Activated CD8-positive, alpha-beta memory T cell treated with anti-CD3 and anti-CD28 coated beads for 24 hours (primary cell): ENCODE measurements at regions not wholly inside any gene's neighbourhood (a gene's known extent, or its start where the extent isn't known, plus 50 kb on each side); places are given as distances from the start of the nearest gene placed in this dataset.

Source experiments
- DNase-seq: peaks from one replicate; pipeline ENCODE4 v3.0.0-alpha.2; 2020

DNA sequence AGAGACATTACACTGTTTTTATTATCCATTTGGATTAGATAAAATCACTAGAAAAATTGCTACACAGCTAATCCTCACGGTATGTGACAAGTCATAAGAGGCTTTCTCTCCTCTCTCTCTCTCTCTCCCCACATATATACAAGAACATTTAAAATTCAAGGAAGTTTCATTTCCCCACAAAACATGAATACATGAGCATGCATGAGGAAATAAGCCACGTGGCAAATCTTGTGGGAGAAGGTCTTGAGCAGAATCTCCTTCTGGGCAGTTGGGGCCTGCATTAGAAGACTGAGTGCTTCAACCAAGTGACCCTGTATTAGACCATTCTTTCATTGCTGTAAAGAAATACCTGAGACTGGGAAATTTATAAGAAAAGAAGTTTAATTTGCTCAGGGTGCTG, 1313.1 kb downstream of the MRPL39 start:
- no peak for DNase-seq

DNA sequence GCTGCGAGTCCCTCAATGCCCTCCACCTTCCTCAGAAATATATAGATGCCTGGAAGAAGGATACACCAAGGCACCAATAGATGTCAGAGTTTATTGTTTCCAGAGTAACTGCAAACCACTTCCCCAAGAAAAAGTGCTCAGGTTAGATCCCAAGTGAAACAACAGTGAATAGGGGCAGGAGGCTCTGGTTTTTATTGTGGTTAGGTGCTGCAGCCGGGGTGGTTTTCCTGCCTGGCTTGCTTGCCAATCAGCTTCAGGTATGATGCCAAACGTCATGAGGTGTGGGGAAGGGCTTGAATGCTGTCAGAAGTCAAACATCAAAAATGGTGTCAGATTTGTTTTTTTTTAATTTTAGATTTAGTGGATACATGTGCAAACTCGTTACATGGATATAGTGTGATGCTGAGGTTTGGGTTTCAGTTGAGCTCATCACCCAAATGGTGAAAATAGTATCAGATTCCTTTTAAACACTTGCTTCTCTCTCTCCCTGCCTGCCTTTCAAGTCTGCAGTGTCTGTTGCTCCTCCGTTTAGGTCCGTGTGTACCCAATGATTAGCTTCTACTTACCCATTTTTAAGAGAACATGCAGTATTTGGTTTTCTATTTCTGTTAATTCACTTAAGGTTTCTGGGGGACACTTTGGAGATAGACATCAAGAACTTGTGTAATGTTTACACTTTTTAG, 1317.0 kb downstream of the MRPL39 start:
- DNase-seq = peak; percentile 60

DNA sequence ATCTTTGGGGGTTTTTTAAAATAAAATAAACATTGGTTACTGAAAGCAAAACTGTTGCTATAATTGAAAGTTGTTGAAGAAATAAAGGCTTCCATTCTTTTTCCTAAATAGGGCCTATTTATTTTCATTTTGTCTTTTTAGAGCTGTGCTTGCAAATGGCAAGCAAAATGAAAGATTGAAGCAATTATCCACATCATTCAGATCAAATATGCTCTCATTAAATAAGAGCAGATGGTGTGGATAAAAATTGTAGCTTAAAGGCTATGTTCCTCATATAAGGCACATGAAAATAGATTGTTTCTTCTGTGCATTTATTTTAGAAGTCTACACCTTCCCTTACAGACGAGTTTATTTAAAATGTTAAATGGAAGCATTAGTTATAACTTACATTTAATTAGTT, 1317.7 kb downstream of the MRPL39 start:
- no peak for DNase-seq

DNA sequence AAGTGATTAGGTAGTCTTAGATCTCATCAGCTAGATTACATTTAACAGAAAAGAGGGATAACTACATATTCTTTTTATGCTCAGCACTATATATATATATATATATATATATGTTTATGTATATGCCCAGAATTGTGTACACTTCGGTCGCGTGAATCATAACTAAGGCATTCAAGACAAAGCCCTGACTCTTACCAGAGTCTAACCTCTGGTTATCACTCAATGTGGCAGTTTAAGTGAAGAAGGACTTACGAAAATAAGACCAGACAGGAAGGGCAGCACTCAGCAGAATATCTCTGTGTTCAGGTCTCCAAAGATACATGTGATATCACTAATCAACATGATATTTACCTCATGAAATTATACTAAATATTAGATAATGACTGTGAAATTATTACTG, 1326.7 kb downstream of the MRPL39 start:
- no peak for DNase-seq

DNA sequence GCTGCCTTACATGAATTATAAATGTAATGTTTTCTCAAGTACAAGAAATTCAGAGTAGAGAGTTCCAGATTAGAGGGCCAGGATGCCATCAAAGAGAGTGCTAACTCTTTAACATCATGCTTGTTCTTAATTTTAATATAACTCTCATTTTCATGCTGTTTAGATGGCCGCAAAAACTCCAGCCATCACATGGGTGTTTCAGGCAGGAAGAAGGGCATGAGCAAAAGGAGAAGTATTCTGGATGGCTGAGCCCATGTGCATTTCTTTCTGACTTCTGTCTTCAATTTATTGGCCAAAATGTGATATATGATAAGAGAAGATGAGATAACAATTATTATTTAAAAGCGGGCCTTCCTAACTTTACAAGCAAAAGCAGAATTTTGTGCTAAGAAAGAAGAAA, 1328.6 kb downstream of the MRPL39 start:
- DNase-seq = no peak

DNA sequence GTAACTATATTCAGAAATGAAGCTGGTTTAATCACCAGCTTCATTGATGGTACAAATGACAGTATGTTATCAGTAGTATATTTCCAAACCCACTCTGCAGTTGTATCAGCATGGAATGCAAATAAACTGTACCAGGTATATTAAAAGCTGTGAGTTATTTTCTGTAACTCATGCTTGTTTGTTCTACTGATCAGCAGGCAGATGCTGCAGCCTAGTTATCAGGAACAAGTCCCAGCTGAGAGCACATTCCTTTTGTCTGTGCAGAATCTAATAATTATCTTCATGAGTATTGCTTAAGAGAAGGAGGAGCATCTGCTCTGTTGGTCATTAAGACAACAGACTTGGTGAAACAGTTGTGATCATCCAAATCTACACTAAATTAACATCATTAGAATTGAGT, 1331.1 kb downstream of the MRPL39 start:
- DNase-seq = no peak

DNA sequence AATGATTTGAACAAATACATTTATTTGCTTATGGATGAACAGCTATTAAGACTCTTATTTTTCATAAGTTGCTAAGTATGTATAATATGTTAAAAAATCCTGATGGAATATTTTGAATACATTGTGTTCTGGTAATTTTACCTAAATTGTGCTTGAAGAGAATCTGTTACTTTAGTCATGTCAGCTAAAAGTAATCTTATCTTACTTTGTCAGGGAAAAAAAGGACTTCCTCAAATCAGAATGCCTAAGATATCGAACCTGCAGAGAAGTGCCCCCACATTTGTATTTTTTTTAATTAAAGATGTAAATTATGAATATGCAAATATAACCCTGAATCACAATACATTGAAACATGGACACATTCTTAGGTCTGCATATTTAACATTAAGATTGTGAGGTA, 1331.7 kb downstream of the MRPL39 start:
- DNase-seq = no peak

DNA sequence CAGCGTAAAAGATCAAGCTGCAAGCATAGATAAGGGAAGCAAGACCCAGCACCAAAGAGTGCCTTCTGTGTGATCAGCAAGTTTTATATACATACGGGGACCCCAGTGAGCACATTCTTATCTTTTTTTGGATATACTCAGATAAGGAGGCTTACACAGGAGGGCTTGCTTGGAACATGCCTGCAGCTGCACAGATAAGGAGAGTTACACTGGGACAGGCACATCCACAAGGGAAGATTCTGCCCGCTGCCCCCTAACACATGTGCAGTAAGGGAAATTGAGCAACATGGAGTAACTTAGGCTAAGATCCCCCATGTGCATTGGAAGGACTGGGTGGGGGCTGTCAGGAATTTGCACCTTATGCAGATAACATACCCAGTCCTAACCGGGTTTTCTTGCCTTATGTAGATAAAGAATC, 1334.8 kb downstream of the MRPL39 start:
- no peak for DNase-seq

DNA sequence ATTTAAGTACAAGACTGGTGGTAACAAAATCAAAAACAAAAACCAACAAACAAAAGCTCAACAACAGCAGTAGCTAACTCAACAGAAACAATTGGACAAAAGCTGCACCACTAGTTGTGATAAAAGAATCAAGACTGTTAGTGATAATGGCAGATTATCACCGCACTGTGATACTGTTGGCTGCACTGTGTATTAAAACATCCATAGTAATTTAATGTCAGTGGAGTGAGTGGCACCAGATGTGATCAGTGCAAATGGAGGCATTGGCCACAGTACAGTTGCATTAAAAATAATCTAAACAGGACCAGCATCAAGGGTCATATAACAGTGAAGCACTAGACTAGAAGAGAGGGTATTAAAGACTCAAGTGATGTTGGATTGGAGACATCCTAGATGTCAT, 1341.3 kb downstream of the MRPL39 start:
- DNase-seq = no peak

DNA sequence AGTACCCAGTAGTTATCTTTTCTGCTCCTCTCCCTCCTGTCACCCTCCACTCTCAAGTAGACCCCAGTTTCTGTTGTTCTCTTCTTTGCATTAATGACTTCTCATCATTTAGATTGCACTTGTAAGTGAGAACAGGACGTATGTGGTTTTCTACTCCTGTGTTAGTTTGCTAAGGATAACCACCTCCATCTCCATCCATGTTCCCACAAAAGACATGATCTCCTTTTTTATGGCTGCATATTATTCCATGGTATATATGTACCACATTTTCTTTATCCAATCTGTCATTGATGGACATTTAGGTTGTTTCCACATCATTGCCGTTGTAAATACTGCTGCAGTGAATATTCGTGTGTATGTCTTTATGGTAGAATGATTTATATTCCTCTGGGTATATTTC, 1346.5 kb downstream of the MRPL39 start:
- DNase-seq = no peak

DNA sequence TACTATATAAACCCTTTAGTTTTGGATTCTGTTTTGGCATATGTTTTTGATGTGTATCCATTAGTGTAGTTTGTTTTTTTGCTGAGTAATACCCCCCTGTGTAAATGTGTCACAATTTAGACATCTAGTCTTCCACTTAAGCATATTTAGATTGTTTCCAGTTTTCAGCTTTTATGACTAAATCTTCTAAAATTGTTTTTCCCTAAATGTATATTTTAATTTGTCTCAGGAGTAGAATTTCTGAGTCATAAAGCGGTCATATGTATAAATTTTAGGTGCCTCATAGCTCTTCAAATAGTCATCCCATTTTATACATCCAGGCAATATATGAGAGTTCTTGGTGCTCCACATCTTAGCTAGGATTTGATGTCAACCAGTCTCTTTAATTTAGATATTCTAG, 1348.0 kb downstream of the MRPL39 start:
- no peak for DNase-seq

DNA sequence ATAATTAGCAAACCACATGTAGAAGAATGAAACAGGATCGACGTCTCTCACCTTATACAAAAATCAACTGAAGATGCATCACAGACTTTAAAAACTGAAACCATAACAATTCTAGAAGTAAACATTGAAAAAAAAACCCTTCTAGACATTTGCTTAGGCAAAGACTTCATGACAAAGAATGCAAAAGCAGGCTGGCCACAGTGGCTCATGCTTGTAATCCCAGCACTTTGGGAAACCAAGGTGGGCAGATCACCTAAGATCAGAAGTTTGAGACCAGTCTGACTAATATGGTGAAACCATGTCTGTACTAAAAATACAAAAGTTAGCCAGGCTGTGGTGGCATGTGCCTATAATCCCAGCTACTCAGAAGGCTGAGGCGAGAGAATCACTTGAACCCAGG, 1351.7 kb downstream of the MRPL39 start:
- DNase-seq = no peak

DNA sequence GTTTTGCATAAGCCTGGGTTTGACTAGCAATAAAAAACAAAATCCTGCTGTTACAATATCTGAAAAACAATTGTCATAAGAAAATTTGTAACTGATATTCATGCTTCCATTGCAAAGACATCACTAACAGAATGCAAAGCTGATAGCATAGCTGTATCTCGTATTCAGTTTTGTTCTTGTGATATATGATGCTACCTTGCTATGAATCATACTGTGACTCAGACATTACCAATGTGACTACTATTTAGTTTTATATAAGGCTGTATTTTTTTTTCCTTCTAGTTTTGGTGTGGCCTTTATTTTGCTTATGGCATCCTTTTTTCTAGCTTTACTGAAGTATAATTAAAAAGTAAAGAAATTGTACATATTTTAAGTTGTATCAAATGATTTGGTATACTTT, 1381.8 kb downstream of the MRPL39 start:
- DNase-seq = no peak

DNA sequence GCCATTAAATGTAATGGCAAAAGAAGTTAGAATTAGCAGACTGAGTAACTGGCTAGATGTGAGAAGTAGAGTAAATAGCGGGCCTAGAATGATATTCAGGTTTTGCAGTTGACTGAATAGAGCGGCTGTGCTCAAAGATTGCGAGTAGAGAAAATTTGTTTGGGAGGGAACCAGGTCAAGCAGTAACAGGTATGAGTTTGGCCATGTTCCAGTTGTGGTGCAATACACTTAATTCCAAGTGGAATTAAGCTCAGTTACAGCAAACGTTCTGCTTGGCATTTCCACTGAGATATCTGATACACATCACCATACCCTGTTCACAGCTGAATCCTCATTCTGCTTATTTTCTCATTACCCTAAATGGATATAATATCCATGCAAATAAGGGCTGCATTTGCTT, 1382.9 kb downstream of the MRPL39 start:
- no peak for DNase-seq

DNA sequence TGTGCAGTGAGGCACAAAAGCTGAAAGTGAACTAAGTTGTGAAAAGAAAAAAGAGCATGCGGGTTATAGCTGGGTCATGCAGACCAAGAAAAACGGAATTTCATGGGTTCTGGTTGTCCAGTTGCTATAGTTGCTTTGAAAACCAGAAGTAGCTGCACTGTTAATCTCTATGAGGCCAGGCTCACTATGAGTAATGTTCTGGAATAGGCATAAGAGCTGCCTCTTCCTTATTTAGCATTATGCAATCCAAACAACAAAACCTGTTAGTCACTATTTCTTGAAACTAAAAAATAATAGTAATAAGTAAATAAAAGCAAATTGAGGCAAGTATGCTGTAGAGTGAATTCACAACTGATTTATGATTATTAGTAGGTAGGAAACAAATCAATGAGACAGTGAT, 1383.7 kb downstream of the MRPL39 start:
- no peak for DNase-seq

DNA sequence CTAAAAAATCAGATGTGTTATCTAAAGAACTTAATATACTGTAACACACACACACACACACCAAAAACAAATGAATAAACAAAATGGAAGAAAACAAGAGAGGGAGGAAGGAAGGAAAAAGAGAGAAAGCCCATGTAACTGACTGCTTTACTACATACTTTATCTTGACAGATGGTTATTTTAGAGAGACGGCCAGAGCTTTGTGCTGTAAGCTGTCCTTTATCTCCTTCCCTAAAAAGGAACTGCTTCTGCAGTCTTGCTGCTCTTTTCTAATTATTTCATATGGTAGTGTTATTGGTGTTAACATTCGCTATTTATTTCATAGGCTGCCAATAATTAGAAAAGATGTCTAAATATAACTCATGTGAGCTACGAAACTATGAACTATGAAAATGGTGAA, 1384.6 kb downstream of the MRPL39 start:
- DNase-seq = no peak

DNA sequence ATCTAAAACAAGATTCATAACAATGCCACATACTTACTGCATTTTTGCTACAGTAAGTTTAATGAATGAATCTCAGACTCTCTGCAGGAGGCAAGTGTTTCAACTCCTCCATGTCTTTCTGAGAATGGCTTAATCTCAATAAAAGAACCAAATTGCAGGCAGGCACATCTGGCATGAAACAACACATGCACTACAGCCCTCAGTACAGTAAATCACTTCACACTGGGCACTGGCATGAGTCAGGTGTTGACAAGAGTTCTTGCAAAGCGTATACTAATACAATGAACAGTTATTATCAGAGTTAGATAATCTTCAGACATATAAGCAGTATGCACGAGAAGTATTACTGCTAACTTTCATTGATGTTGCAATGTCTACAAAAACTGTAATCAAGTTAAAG, 1386.8 kb downstream of the MRPL39 start:
- DNase-seq = no peak

DNA sequence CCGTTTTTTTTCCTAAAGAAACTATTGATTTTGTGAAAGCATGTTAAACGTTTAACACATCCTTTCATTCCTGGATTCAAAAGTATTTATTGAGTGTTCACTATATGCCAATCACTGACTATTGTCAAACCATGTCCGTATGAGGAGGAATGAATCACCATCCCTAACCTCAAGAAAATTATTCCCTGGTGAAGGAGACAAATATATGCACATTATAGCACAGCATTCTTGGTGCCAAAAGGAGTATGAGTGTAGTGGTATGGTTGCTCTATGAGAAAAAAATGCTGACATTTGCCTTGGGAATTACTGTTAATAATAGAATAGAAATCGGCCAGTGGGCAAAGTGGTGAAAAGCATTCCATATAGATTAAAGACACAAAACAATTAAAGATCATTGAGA, 1390.1 kb downstream of the MRPL39 start:
- DNase-seq = no peak

DNA sequence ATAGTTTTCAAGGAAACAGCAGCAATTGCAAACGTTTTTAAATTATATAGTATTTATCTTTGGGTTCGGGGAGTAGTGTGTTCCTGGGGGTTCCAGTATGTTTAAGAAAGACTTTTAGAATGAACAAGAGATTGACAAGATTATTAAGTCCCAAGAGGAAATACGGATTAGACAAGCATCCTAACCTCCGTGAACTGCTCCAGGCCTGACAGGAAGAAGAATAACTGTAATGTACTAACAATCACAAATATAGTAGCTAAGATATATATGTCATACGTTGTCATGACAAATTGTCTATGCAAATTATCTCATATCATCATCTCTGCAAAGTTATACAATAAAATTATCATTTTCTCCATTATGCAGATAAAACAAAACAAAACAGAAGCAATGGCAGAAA, 1397.2 kb downstream of the MRPL39 start:
- no peak for DNase-seq

DNA sequence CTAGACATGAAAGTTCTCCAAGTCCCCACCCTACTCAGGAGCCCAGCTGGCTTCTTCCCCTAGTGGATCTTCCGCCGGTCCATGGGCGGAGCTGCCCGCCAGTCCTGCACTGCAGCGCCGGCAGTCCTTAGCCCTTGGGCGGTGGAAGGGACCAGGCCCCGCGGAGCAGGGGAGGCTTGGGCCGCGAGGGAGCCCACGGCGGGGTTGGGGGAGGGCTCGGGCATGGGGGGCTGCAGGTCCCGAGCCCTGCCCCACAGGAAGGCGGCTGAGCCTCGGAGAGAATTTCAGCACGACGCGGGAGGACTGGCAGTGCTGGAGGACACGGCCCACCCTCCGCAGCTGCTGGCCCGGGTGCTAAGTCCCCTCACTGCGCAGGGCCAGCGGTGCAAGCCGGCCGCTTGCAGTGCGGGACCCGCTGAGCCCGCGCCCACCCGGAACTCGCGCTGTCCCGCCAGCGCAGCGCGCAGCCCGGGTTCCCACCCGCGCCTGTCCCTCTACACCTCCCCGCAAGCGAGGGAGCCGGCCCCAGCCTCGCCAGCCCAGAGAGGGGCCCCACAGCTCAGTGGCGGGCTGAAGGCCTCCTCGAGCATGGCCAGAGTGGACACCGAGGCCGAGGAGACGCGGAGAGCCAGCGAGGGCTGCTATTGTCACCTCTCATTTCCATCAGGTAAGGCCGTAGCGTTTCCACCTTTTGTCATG, 1398.6 kb downstream of the MRPL39 start:
- DNase-seq = no peak

DNA sequence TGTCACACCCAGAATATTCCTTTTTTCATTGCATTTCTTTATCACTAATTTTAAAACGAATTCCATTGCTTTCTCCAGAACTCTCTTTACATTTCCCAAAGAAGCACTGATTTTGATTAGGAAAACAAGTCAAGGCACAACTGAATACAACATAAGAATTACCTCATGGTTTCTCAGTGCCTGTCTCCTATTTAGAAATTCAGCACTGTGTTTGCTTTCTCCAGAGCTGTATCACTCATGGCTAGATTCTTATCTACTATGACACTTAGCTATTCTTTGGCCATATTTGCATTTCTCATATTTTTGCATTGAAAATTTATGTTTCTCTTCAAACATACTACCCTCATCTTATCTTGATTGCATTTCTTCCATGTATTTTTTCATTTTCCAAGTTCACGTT, 1402.0 kb downstream of the MRPL39 start:
- no peak for DNase-seq

DNA sequence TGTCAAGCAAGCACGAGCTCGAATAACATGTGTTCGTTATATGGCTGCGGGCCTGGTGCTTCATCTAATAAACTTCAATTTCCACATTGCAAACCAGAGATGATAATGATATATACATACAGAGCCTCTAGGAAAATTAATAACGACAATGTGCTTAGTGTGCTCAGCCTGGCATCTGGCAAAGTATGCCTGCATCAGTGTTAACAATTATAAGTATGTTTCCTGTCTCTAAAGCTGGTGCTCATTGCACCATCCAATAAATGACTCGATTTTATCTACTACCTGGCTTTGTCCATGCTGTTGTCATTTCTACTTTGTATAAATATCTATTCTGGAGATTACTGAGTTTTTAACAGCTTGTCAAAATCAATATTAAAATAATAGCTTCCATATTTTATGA, 1402.6 kb downstream of the MRPL39 start:
- DNase-seq = no peak

DNA sequence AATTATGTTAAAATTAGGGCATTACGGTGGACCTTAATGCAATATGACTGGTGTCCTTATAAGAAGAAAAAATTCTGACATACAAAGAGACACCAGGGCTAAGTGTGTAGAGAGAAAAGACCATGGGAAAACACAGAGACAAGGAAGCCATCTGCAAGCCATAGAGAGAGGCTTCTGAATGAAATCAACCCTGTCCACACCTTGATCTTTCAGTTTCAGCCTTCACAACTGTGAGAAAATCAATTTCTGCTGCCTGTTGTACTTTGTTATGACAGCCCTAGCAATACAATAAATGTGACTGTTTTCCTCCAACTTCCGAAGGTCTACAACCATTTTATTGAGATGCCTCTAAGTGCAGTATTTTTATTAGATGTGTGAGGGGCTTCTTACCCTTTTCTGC, 1407.2 kb downstream of the MRPL39 start:
- no peak for DNase-seq

DNA sequence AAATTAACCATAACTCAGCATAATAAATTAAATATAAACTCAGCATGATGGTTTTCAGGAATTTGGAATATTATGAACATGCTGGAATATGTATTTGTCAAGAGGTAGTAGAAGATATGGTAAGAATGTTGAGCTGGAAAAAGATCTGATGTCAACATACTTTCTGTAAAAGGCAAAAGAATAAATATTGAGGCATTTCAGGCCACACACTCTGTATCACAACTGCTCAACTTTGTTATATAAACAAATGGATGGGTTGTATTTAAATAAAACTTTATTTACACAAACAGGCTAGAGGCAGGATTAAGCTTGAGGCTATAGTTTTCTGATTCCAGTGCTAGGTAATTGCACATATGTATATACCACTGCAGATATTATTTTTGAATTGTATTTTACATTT, 1409.4 kb downstream of the MRPL39 start:
- no peak for DNase-seq

DNA sequence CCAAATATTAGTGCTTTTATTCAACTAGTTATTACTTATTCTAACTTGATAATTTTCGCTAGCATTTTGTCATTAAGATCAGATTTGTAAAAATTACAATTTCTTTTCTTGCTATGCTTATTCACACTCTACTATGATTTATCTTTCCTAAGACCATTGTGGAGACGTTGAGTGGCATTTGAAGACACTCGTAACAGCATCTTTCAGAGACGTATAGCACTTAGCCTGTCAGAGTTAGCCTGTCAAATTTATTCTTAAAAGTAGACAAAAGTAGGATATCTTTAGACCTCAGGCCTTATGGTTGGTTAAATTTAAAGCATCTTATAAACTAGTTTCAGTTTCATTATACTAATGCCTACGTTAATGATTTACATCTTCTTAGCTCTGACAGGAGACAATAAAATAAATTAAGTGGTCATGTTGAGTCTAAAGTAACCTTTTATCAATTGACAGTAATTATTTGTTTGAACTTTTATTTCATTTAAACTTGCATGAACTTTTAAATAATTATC, 1410.1 kb downstream of the MRPL39 start:
- DNase-seq = no peak
